Heart left ventricle (tissue), 16 donors: ENCODE measurements at regions not wholly inside any gene's neighbourhood (a gene's known extent, or its start where the extent isn't known, plus 50 kb on each side); places are given as distances from the start of the nearest gene placed in this dataset.

Experiments used
- ATAC-seq, 4 donors: fragments of 200-7000 bp; cut with Tn5 transposase; one replicate each; pipeline ENCODE4 v1.9.1; 2020 to 2022; ENCODE audit warnings: moderate library complexity in 4 of 4, mild to moderate bottlenecking in 3 of 4, moderate number of reproducible peaks in 1 of 4
- DNase-seq, 5 donors: peaks; one replicate each; pipeline ENCODE4 v3.0.0-alpha.2; 2020
- H3K27ac ChIP-seq, 12 donors: fragments of 200-600 bp; sonication (generic) in 4 of 12; one replicate each; pipeline versions ENCODE4 v1.5.0 to v1.8.0; 2016 to 2022; ENCODE audit warnings: mild to moderate bottlenecking in 2 of 12
- H3K27me3 ChIP-seq, 9 donors: fragments of 200-600 bp; sonication (generic) in 2 of 9; one replicate each; pipeline versions ENCODE4 v1.5.1 to v1.8.0; 2016 to 2022; ENCODE audit warnings: mild to moderate bottlenecking in 3 of 9
- H3K36me3 ChIP-seq, 9 donors: fragments of 200-600 bp; sonication (generic) in 2 of 9; one replicate each; pipeline versions ENCODE4 v1.5.0 to v1.8.0; 2018 to 2022; ENCODE audit warnings: mild to moderate bottlenecking in 2 of 9
- H3K4me1 ChIP-seq, 12 donors: fragments of 200-600 bp; sonication (generic) in 4 of 12; one replicate each; pipeline versions ENCODE4 v1.5.0 to v1.8.0; 2016 to 2022; ENCODE audit warnings: mild to moderate bottlenecking in 3 of 12
- H3K4me3 ChIP-seq, 12 donors: fragments of 200-600 bp; sonication (generic) in 4 of 12; one replicate each; pipeline versions ENCODE4 v1.5.0 to v1.8.0; 2017 to 2022; ENCODE audit warnings: mild to moderate bottlenecking in 9 of 12, moderate library complexity in 4 of 12
- H3K9me3 ChIP-seq, 12 donors: fragments of 200-600 bp; sonication (generic) in 4 of 12; one replicate each; pipeline versions ENCODE4 v1.5.0 to v1.8.0; 2016 to 2022; ENCODE audit warnings: mild to moderate bottlenecking in 1 of 12
- POLR2A ChIP-seq, 2 donors: fragments of 450-650 bp; IDR thresholded peaks; one replicate each; pipeline ENCODE4 v1.6.1; 2017; ENCODE audit warnings: antibody characterized with exemption in 2 of 2, mild to moderate bottlenecking in 2 of 2, moderate library complexity in 2 of 2
- WGBS, 4 donors: extraction: QIAGEN DNeasy Blood & Tissue Kit in 2 of 4; methylation state at CpG; one replicate each; pipeline versions ENCODE4 v1.1.5 to v1.1.7; 2013 to 2018; 5-methylcytosine and 5-hydroxymethylcytosine counted together
- intact Hi-C, 10 donors: fragments of 100-400 bp; cut with DNase I; formaldehyde crosslinking; loops; one replicate each; pipeline versions ENCODE4 v1.11.1 to v1.14.2; 2022
- TF ChIP-seq, protein P1 (sequence below), 12 donors: fragments of 200-600 bp; sonication (generic) in 4 of 12; IDR thresholded peaks; one replicate each; pipeline versions ENCODE4 v1.5.0 to v1.8.0; 2018 to 2022; ENCODE audit warnings: antibody characterized with exemption in 12 of 12, mild to moderate bottlenecking in 5 of 12
- donor health status: ischemic (EF 13 %, LVEDD 7.1; RV severe dilation, severe dysfunction).
- donor health status: healthy with polysubstance abuse.
- donor health status: DM: no; HTN: yes; CAD: no.
- donor health status: DM: no; HTN: no; CAD: no.
- donor health status: ischemic (EF 25% LVEDD 6.9; RV normal size, moderate dysfunction).
- donor health status: ischemic (EF 25% LVEDD 5.7; RV mildly dilated, moderate dysfunction).
- donor health status: healthy.
- donor health status: DM: yes; HTN: yes; CAD: no.
- donor health status: ischemic (EF 35%, LVEDD 5.7; RV mildly dilated, moderate dysfunction).
- donor health status: nonischemic (EF 11% LVEDD 7.7; RV severe dilation, severe dysfunction).
- donor health status: DM: yes; HTN: yes; CAD: no.
- donor health status: PGD.
- donor health status: ischemic (EF 29% LVEDD 5.4; RV normal size, mild dysfunction).
- donor health status: nonischemic (EF 23%, LVEDD 6.1; RV moderate dilation, normal function).

DNA sequence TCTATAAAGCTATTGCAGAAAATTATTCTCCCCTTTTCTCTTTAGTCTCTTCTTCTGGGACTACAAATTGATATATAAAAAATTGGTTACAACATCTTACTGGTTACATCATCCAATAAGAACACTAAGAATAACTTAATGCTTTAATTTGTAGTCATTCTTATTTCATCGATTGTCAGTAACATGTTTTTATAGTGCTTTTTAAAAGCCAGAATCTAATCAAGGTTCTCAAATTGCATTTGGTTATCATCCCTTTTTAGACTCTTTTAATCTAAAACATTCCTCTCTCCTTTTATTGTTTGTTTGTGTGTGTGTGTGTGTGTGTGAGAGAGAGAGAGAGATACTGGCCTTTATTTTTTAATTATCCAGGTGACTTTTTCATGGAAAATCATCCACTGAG is 377.1 kb upstream of the MEIS1 start:
- no peaks in the 10 kb centered on the region for H3K36me3 ChIP-seq
- peaks cover 0 to 11% (median 0%) of the 10 kb centered on the region in 9 donors for H3K27me3 ChIP-seq
- DNase-seq, result no peak
- TF ChIP-seq POLR2A (IDR thresholded peaks at IDR 0.05), result no peak
- TF ChIP-seq, protein P1, sequence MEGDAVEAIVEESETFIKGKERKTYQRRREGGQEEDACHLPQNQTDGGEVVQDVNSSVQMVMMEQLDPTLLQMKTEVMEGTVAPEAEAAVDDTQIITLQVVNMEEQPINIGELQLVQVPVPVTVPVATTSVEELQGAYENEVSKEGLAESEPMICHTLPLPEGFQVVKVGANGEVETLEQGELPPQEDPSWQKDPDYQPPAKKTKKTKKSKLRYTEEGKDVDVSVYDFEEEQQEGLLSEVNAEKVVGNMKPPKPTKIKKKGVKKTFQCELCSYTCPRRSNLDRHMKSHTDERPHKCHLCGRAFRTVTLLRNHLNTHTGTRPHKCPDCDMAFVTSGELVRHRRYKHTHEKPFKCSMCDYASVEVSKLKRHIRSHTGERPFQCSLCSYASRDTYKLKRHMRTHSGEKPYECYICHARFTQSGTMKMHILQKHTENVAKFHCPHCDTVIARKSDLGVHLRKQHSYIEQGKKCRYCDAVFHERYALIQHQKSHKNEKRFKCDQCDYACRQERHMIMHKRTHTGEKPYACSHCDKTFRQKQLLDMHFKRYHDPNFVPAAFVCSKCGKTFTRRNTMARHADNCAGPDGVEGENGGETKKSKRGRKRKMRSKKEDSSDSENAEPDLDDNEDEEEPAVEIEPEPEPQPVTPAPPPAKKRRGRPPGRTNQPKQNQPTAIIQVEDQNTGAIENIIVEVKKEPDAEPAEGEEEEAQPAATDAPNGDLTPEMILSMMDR (IDR thresholded peaks at IDR 0.05), result no peak
- WGBS, 4 donors, result 82 to 93% (median 87%) methylated on average over 1 of the region's 1 CpG
- H3K9me3 ChIP-seq, result no peaks in the 10 kb centered on the region
- intact Hi-C loops, result no loop called here
- H3K4me3 ChIP-seq, result no peak overlapping the region
- H3K4me1 ChIP-seq, result no peaks in the 10 kb centered on the region
- no peak for ATAC-seq
- no peak overlapping the region for H3K27ac ChIP-seq

DNA sequence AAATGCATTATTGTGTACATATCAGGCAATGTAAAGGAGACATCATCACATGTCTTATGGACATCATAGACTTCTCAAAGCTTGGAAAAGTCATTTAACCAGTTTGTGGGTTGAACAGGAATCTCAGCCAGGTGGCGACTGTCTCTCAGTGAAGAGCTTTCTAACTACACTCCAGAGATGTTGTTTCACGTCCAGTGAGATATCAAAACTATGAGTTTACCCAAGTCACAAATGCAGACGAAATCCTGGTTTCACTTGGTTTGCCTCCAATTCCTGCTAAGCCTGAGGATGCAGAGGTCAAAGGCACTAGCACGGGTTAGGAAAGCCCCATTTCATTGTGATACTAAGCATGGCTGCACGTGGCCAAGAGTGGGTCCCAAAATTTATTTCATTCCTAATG is 384.5 kb upstream of the MEIS1 start:
- Histone ChIP-seq H3K27me3 (no peaks in the 10 kb centered on the region), H3K27ac (no peak overlapping the region), H3K4me1 (no peaks in the 10 kb centered on the region), H3K36me3 (no peaks in the 10 kb centered on the region), H3K9me3 (no peaks in the 10 kb centered on the region), H3K4me3 (no peak overlapping the region)
- DNase-seq (no peak), ATAC-seq (no peak)
- intact Hi-C loops, result no loop called here
- 43 to 56% (median 46%) methylated on average over 5 of the region's 5 CpGs for WGBS, 4 donors
- TF ChIP-seq, protein P1 (IDR thresholded peaks at IDR 0.05), result no peak
- TF ChIP-seq POLR2A (IDR thresholded peaks at IDR 0.05), result no peak

GRCh38 chr2:66048667-66049066 is 386.3 kb upstream of the MEIS1 start:
- WGBS, 4 donors, result 86 to 91% (median 89%) methylated on average over 3 of the region's 3 CpGs
- H3K27ac ChIP-seq, result no peak overlapping the region
- TF ChIP-seq, protein P1 (IDR thresholded peaks at IDR 0.05), result no peak
- no peak for TF ChIP-seq POLR2A (IDR thresholded peaks at IDR 0.05)
- ATAC-seq (no peak), DNase-seq (no peak)
- intact Hi-C loops, result no loop called here
- H3K27me3 ChIP-seq, result no peaks in the 10 kb centered on the region
- no peaks in the 10 kb centered on the region for H3K36me3 ChIP-seq
- H3K4me3 ChIP-seq, result no peak overlapping the region
- H3K4me1 ChIP-seq, result no peaks in the 10 kb centered on the region
- no peaks in the 10 kb centered on the region for H3K9me3 ChIP-seq

GRCh38 chr2:66041902-66042657 is 392.8 kb upstream of the MEIS1 start:
- intact Hi-C loops, result no loop called here
- no peak overlapping the region for H3K27ac ChIP-seq
- 78 to 83% (median 80%) methylated on average over 7 of the region's 7 CpGs for WGBS, 4 donors
- H3K4me1 ChIP-seq, result no peaks in the 10 kb centered on the region
- no peak overlapping the region for H3K4me3 ChIP-seq
- DNase-seq (no peak), ATAC-seq (no peak)
- no peaks in the 10 kb centered on the region for H3K9me3 ChIP-seq
- H3K27me3 ChIP-seq, result no peaks in the 10 kb centered on the region
- no peak for TF ChIP-seq POLR2A (IDR thresholded peaks at IDR 0.05)
- TF ChIP-seq, protein P1 (IDR thresholded peaks at IDR 0.05), result no peak
- no peaks in the 10 kb centered on the region for H3K36me3 ChIP-seq
